SU-DHL-6 (cell line): ENCODE measurements at regions not wholly inside any gene's neighbourhood (a gene's known extent, or its start where the extent isn't known, plus 50 kb on each side); places are given as distances from the start of the nearest gene placed in this dataset.

ENCODE experiments used
- H2AFZ ChIP-seq: fragments of 200-600 bp; sonication (generic); 2 replicates; pipeline ENCODE4 v1.6.1; 2014; ENCODE audit warnings: low read depth, mild to moderate bottlenecking, moderate library complexity, mixed read lengths, antibody characterized with exemption, low read length; ENCODE audit not compliant: severe bottlenecking
- H3F3A ChIP-seq: fragments of 200-600 bp; shearing (Covaris generic); 2 replicates; pipeline ENCODE4 v1.6.0; 2016; ENCODE audit warnings: antibody characterized with exemption, mild to moderate bottlenecking; ENCODE audit not compliant: insufficient read depth
- H3K27ac ChIP-seq: fragments of 200-600 bp; sonication (generic); 2 replicates; pipeline ENCODE4 v1.5.1; 2016; ENCODE audit warnings: low read depth, mild to moderate bottlenecking, low read length, moderate library complexity, mixed read lengths
- H3K27me3 ChIP-seq: fragments of 200-600 bp; sonication (generic), shearing (Covaris generic); 2 replicates; pipeline ENCODE4 v1.6.0; 2014; ENCODE audit warnings: mild to moderate bottlenecking, low read length
- H3K36me3 ChIP-seq: fragments of 200-600 bp; sonication (generic); 2 replicates; pipeline ENCODE4 v1.6.1; 2014; ENCODE audit warnings: mild to moderate bottlenecking, low read length, mixed read lengths
- H3K4me2 ChIP-seq: fragments of 300-600, 200-600 bp; shearing (Covaris generic), sonication (generic); 2 replicates; pipeline ENCODE4 v1.6.0; 2014; ENCODE audit warnings: low read length, low read depth, mild to moderate bottlenecking; ENCODE audit not compliant: poor library complexity, severe bottlenecking
- H3K4me3 ChIP-seq: fragments of 200-600 bp; sonication (generic); 2 replicates; pipeline ENCODE4 v1.5.1; 2014; ENCODE audit warnings: antibody characterized with exemption, low read length, mild to moderate bottlenecking, mixed read lengths; ENCODE audit not compliant: insufficient read depth, poor library complexity, severe bottlenecking
- H3K79me2 ChIP-seq: fragments of 200-600 bp; sonication (generic); 2 replicates; pipeline ENCODE4 v1.6.1; 2014; ENCODE audit warnings: mild to moderate bottlenecking, low read length, moderate library complexity; ENCODE audit not compliant: insufficient read depth
- H3K9ac ChIP-seq: fragments of 200-600 bp; sonication (generic); 2 replicates; pipeline ENCODE4 v1.7.0; 2014; ENCODE audit warnings: mild to moderate bottlenecking, low read length
- H3K9me2 ChIP-seq: fragments of 200-600 bp; sonication (generic); replicated peaks from 2 replicates; pipeline ENCODE4 v1.6.1; 2014; ENCODE audit warnings: low read length; ENCODE audit not compliant: insufficient read depth
- H3K9me3 ChIP-seq: fragments of 200-600 bp; sonication (generic); 2 replicates; pipeline ENCODE4 v1.6.1; 2014; ENCODE audit warnings: low read length, mixed read lengths; ENCODE audit not compliant: insufficient read depth
- H4K20me1 ChIP-seq: fragments of 200-600 bp; sonication (generic); 2 replicates; pipeline ENCODE4 v1.6.1; 2014; ENCODE audit warnings: low read depth, mild to moderate bottlenecking, antibody characterized with exemption, low read length, moderate library complexity, mixed read lengths
- EZH2phosphoT487 ChIP-seq: fragments of 200-600 bp; sonication (generic), shearing (Covaris generic); conservative IDR thresholded peaks from 2 replicates; pipeline ENCODE4 v1.6.1; 2018; ENCODE audit warnings: mild to moderate bottlenecking, antibody characterized with exemption, low read length, moderate library complexity, mixed read lengths
- TF ChIP-seq, protein P1 (sequence below): fragments of 200-600 bp; sonication (generic); IDR thresholded peaks from one replicate; pipeline ENCODE4 v1.5.1; 2017; ENCODE audit warnings: antibody characterized with exemption, mild to moderate bottlenecking, low read length, moderate library complexity; ENCODE audit not compliant: insufficient read depth, poor library complexity, severe bottlenecking

GRCh38 chr4:13243152-13243551 lies 241.0 kb downstream of the RAB28 start:
- Histone ChIP-seq H3K4me3 (no peak overlapping the region), H3K9ac (no peak overlapping the region), H3K4me2 (no peak overlapping the region), H3K36me3 (no peaks in the 10 kb centered on the region), H3K27ac (no peak overlapping the region), H3K9me2 (no peaks in the 10 kb centered on the region), H3K27me3 (no peaks in the 10 kb centered on the region), H3F3A (no peaks in the 10 kb centered on the region), H3K9me3 (no peaks in the 10 kb centered on the region), H3K79me2 (no peaks in the 10 kb centered on the region), H4K20me1 (no peaks in the 10 kb centered on the region), H2AFZ (no peak overlapping the region)
- TF ChIP-seq, protein P1, sequence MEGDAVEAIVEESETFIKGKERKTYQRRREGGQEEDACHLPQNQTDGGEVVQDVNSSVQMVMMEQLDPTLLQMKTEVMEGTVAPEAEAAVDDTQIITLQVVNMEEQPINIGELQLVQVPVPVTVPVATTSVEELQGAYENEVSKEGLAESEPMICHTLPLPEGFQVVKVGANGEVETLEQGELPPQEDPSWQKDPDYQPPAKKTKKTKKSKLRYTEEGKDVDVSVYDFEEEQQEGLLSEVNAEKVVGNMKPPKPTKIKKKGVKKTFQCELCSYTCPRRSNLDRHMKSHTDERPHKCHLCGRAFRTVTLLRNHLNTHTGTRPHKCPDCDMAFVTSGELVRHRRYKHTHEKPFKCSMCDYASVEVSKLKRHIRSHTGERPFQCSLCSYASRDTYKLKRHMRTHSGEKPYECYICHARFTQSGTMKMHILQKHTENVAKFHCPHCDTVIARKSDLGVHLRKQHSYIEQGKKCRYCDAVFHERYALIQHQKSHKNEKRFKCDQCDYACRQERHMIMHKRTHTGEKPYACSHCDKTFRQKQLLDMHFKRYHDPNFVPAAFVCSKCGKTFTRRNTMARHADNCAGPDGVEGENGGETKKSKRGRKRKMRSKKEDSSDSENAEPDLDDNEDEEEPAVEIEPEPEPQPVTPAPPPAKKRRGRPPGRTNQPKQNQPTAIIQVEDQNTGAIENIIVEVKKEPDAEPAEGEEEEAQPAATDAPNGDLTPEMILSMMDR, result no peak
- no peak for TF ChIP-seq EZH2phosphoT487

DNA sequence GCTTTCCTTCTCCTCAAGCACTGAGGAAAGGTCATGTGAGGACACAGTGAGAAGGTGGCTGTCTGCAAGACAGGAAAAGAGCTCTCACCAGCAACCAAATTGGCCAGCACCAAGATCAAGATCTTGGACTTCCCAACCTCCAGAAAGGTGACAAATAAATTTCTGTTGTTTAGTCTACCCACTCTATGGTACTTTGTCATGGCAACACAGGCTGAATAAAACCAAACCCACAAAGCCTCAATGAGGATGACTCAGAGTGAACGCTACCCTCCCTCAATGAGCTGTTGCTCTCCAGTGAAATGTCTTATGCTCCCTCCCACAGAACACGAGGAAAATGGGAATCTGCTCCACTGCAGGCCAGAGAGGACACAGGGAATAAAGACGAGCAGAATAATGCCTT lies 244.1 kb downstream of the RAB28 start:
- no peaks in the 10 kb centered on the region for H3K36me3 ChIP-seq
- no peaks in the 10 kb centered on the region for H3K27me3 ChIP-seq
- no peaks in the 10 kb centered on the region for H3F3A ChIP-seq
- no peak overlapping the region for H2AFZ ChIP-seq
- H3K9me3 ChIP-seq, result no peaks in the 10 kb centered on the region
- H4K20me1 ChIP-seq, result no peaks in the 10 kb centered on the region
- H3K4me2 ChIP-seq, result no peak overlapping the region
- H3K9me2 ChIP-seq, result no peaks in the 10 kb centered on the region
- no peak overlapping the region for H3K4me3 ChIP-seq
- H3K27ac ChIP-seq, result no peak overlapping the region
- TF ChIP-seq, protein P1, result no peak
- TF ChIP-seq EZH2phosphoT487, result no peak
- H3K9ac ChIP-seq, result no peak overlapping the region
- H3K79me2 ChIP-seq, result no peaks in the 10 kb centered on the region

DNA sequence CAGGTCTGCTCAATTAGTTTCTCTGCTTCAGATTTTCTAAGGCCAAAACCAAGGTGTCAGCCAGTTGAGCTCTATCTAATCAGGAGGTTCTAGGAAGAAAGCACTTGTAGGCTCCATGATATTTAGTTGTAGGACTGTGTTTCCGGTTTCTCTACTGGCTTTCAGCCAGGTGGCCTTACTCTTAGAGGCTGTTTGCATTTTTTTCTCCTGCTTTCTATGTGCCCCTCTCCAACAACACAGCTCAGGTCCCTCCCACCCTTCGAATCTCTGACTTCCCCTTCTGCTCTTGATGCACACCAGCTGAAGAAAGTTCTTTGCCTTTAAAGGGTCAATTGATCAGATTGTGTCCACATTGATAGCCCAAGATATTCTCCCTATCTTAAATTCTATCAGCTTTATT lies 245.2 kb downstream of the RAB28 start:
- H3K27me3 ChIP-seq, result no peaks in the 10 kb centered on the region
- no peak overlapping the region for H2AFZ ChIP-seq
- no peaks in the 10 kb centered on the region for H3K9me3 ChIP-seq
- no peaks in the 10 kb centered on the region for H3K79me2 ChIP-seq
- no peak overlapping the region for H3K27ac ChIP-seq
- no peaks in the 10 kb centered on the region for H3F3A ChIP-seq
- H4K20me1 ChIP-seq, result no peaks in the 10 kb centered on the region
- no peaks in the 10 kb centered on the region for H3K36me3 ChIP-seq
- H3K4me3 ChIP-seq, result no peak overlapping the region
- no peaks in the 10 kb centered on the region for H3K9me2 ChIP-seq
- TF ChIP-seq, protein P1, result no peak
- no peak for TF ChIP-seq EZH2phosphoT487
- H3K9ac ChIP-seq, result no peak overlapping the region
- H3K4me2 ChIP-seq, result no peak overlapping the region
